ENCODE measurements at regions not wholly inside any gene's neighbourhood (a gene's known extent, or its start where the extent isn't known, plus 50 kb on each side); places are given as distances from the start of the nearest gene placed in this dataset.

DNA sequence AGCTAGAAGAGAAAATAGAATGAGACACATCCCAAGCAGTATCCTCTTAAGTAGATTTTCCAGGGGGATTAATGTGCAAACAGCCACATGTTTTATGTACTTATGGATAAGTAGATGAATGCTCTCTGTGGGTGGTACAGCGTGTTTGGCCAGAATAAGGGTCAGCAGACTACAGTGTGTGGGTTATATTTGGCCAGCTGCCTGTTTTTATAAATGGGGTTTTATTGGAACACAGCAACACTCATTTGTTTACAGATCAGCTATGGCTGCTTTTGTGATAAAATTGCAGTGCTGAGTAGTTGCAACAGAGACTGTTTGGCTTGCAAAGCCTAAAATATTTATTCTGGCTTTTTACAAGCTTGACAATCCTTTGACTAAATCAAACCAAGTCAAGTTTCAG is 780.2 kb upstream of the SEL1L start:
- H3K4me3 ChIP-seq (ENCODE audit: low read depth, low read length), result no peak overlapping the region
- no peak for DNase-seq (ENCODE audit: low read depth)
- TF ChIP-seq, protein P1, sequence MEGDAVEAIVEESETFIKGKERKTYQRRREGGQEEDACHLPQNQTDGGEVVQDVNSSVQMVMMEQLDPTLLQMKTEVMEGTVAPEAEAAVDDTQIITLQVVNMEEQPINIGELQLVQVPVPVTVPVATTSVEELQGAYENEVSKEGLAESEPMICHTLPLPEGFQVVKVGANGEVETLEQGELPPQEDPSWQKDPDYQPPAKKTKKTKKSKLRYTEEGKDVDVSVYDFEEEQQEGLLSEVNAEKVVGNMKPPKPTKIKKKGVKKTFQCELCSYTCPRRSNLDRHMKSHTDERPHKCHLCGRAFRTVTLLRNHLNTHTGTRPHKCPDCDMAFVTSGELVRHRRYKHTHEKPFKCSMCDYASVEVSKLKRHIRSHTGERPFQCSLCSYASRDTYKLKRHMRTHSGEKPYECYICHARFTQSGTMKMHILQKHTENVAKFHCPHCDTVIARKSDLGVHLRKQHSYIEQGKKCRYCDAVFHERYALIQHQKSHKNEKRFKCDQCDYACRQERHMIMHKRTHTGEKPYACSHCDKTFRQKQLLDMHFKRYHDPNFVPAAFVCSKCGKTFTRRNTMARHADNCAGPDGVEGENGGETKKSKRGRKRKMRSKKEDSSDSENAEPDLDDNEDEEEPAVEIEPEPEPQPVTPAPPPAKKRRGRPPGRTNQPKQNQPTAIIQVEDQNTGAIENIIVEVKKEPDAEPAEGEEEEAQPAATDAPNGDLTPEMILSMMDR (IDR thresholded peaks at IDR 0.05; ENCODE audit: insufficient read depth, low read depth, low read length, missing control alignments), result no peak

DNA sequence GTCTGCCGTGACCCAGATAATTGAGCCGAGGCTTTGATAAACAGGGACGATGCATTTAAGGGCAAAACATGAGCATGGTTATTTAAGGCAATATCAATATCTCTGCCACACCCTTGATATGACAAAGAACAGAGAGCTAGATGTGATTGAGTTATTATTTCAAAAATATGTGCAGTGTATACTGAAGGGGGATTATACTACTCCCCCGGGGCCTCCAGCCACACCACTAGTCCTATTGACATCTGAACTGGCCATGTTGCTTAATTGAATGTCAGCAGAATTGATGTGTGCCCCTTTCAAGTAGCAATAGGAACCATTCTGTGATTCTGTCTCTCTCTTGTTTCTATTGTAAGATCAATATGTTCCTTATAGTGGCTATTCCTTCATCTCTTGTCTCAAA is 794.8 kb upstream of the SEL1L start:
- H3K4me3 ChIP-seq (ENCODE audit: low read depth, low read length), result no peak overlapping the region
- TF ChIP-seq, protein P1 (IDR thresholded peaks at IDR 0.05; ENCODE audit: insufficient read depth, low read depth, low read length, missing control alignments), result no peak
- no peak for DNase-seq (ENCODE audit: low read depth)

DNA sequence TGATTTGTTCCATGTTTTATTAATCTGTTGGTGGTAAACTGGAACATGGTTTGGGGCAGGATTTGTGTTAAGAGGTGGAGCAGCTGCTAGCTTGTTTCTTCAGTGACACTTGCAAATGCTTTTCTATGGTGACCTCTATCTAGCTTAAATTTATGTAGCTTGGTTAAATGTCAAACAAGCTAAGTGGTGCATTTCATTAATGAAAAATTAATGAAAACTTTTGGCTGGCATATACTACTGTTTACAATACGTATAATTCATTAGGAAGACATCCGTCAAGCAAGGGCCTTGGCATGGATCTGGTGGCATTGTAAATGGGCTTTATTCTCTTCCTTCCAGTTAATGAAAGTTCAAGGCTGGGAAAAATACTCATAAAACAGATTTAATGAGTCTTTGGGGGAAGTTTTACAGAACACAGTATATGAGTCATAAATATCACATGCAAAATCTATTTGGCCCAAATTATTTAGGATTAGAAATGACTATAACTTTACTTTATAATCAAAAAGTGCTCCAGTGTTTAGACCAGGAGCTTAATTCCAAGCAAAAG is 807.7 kb upstream of the SEL1L start:
- H3K4me3 ChIP-seq (ENCODE audit: low read depth, low read length), result no peak overlapping the region
- no peak for DNase-seq (ENCODE audit: low read depth)
- TF ChIP-seq, protein P1 (IDR thresholded peaks at IDR 0.05; ENCODE audit: insufficient read depth, low read depth, low read length, missing control alignments), result no peak

DNA sequence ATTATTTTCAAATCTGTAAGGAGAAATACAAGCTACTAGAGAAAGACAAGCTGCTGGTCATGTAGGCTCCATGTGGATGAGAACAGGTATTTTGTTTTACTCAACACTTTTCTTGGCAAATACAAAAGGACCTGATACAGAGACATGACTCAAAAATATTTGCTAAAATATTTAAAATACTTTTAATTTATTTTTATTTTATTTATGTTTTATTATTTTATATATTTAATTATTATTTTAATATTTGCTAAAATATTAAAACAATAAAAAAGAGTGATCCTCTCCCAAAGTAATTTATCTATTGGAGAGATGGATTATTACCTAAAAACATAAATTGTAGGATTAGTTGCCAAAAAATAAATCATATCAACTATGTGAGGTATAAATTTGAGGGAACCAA is 808.9 kb upstream of the SEL1L start:
- DNase-seq (ENCODE audit: low read depth), result no peak
- H3K4me3 ChIP-seq (ENCODE audit: low read depth, low read length), result no peak overlapping the region
- TF ChIP-seq, protein P1 (IDR thresholded peaks at IDR 0.05; ENCODE audit: insufficient read depth, low read depth, low read length, missing control alignments), result no peak

DNA sequence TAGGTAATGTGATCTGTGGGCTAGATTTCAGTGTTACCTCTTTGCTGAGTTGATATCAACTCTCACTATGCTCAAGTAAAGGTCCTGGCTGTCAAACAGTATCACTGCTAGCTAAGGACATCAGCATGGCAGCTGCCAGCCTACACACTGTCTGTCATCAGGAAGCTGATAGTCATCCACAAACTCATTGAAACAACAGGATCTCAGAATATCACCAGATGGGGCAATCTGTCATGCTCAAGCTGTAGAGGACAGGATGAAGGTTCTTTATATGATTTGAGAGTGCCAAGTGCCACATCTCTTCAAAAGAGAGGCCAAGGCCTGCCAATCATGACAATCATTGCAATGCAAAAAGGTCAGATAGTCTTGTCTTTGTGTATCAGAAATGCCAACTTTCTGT is 811.5 kb upstream of the SEL1L start:
- TF ChIP-seq, protein P1 (IDR thresholded peaks at IDR 0.05; ENCODE audit: insufficient read depth, low read depth, low read length, missing control alignments), result no peak
- no peak for DNase-seq (ENCODE audit: low read depth)

DNA sequence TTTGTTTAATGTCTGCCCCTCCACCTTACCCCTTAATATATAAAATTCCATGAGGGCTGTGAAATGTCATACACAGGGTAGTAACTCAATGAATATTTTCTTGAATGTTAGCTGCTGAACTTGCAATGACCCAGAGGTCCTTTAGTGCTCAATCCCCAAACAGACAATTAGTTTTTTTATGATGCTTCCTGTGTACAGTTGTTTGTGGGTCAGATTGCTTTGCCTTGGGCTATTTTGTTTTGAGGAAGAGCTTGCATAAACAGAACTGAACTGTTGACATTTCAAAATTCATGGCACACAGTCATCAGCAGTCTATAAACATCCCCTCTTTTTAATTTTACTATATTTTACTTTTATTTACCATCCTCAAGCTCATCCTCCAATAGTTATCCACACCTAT is 820.5 kb upstream of the SEL1L start:
- H3K4me3 ChIP-seq (ENCODE audit: low read depth, low read length), result no peak overlapping the region
- no peak for DNase-seq (ENCODE audit: low read depth)
- TF ChIP-seq, protein P1 (IDR thresholded peaks at IDR 0.05; ENCODE audit: insufficient read depth, low read depth, low read length, missing control alignments), result no peak

More for the DNA sequence above, 811.5 kb upstream of the SEL1L start:
- no peak overlapping the region for H3K4me3 ChIP-seq (ENCODE audit: low read depth, low read length)

DNA sequence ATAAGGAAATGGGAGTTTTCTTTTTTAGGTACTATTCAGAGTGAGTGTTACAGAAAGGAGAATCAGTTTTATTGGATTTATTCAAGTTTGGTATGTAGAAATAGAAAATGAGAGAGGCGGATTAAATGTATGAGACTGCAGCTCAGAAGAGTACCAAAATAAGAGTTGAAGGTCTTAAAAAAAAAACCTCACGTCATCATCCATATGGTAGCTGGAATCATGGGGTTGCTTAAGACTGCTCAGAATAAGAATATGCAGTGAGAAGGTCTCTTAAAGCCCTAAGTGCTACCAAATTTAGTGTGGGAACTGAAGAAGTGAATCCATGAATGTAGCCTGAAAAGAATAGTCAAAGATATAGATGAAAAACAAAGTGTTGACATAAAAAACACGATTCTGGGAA is 825.5 kb upstream of the SEL1L start:
- no peak for DNase-seq (ENCODE audit: low read depth)
- H3K4me3 ChIP-seq (ENCODE audit: low read depth, low read length), result no peak overlapping the region
- TF ChIP-seq, protein P1 (IDR thresholded peaks at IDR 0.05; ENCODE audit: insufficient read depth, low read depth, low read length, missing control alignments), result no peak

Measured in GM12865 (cell line).